HG02642 (cell line): ENCODE measurements at regions not wholly inside any gene's neighbourhood (a gene's known extent, or its start where the extent isn't known, plus 50 kb on each side); places are given as distances from the start of the nearest gene placed in this dataset.

ENCODE experiments used
- ATAC-seq: cut with Tn5 transposase; IDR thresholded peaks from one replicate; pipeline ENCODE4 v1.9.1; 2021; ENCODE audit warnings: mild to moderate bottlenecking; ENCODE audit not compliant: unreplicated experiment, poor library complexity

DNA sequence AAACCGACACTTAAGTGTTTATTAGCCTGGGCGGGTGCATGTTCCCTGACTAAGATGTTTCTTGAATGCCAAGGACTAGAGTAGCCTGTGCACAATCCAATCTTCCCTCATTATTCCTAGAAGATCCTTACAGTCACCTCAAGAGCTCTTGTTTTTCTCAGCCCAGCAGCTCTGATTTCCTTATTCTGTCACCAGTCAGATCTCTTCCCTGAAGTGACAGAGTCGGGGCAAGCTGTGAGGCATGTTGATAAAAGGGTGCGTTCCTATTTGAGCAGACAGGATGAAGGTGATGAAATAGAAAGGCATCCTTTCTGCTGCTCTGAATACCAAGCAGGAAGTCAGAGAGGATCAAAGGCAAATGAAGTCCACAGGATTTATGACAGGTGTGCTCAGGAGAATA is 125.6 kb upstream of the MCTP2 start:
- ATAC-seq: no peak

DNA sequence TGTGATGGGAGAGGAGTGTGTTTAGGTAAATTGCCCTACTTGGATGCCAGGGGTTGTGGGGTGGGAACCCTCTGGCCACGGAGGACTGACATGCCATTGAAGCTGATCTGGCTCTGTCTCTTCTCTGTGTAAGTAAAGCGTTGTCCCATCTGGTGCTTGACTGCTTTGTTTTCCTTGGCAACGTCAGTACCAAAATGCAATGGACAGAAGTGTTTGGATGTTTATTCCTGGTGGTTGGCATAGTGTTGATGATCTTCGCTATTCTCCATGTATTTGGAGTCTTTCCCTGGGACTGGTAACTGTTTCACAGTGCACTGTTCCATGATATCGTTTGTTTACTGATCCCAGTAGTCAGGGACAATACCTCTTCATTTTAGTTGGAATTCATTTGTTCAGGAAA is 130.5 kb upstream of the MCTP2 start:
- no peak for ATAC-seq

DNA sequence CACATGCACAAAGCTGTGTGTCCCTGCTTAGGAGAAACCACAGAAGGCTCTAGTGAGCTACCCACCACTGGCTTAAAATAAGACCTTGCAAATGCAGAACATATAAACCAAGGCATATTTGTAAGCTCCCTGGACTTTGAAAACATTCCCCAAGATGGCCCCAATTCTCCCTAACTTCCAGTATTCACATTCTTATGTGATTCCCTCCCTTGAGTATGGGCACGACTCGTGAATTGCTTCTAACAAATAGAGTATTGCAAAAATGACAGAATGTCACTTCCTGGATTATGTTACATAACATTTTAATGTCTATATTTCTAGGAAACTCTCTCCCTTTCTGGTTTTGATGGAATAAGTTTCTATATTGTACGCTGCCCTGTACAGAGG is 131.8 kb upstream of the MCTP2 start:
- no peak for ATAC-seq

DNA sequence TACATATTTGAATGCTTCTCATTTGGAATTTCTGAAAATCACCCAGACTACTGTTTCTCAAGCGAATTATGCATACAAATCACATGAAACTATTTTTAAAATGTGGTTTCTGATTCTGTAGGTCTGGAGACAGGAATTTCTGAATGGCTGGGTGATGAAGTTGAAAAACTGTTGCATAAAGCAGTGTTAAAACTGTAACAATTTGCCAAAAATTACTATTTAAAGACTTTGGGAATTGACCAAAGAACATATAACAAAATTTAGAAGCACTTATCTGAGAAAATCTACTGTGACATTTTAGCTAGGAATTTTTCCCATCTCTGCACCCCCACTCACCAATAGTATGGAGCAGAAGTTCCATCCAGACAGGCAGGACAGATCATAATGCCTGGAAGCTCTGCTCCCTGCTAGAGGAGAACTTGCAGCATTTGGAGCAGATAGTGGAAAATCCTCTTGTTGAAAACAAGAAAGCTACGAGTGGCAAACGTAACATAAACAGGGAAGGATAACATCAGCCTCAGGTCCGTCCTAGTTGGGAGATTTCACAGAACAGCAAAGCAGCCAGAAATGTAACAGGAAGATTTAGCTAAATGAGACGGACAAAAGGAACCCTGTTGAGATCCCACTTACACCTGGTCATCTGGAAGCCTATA is 132.3 kb upstream of the MCTP2 start:
- ATAC-seq: no peak

DNA sequence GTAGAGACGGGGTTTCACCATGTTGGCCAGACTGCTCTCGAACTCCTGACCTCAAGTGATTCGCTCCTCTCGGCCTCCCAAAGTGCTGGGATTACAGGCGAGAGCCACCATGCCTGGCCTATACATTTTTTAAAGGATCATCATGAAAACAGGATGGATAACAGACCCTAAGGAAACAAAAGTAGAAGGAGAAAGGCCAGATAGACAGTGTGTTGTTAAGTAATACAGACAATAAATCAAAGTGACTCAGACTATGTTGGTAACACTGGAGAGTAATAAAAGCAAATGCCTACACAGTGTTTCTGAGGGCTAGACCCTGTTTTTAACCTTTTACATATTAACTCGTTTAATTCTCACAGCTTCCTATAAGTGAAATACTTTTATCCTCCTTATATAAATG is 133.8 kb upstream of the MCTP2 start:
- no peak for ATAC-seq

DNA sequence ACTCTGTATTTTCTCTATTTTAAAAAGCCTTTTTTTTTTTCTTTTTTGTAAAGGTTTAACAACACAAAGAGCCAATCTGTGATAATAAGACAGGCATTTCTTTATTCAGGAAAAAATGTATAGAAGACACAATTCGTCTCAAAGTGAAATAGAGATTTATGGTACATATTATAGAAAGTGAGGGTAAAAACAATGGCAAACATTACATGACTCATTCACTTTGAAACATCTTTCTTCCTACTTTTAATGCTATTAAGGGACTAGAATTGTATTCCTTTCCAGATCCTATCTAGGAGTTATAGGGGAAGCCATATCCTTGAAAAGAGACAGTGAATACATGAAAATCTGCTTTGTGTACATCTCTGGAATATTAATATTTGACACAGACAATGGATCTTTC is 137.1 kb upstream of the MCTP2 start:
- ATAC-seq: no peak

DNA sequence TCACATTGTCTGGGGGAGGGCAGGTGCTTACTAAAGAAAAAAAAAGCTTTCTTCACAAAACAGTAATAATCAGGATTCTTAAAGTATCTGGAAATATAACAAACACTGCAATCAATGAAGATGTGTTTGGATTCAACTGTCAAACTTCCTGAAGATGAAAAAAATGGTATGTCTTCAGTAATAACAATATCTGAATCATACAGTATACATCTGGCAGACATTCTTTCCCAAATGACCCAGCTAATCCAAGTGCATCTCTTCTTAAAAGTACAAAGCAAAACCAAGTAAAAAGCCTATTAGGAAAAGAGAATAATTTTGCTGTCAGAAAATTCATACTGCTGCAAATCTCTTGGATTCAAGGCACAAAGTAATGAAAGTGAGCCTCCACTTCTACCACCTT is 145.0 kb upstream of the MCTP2 start:
- no peak for ATAC-seq

DNA sequence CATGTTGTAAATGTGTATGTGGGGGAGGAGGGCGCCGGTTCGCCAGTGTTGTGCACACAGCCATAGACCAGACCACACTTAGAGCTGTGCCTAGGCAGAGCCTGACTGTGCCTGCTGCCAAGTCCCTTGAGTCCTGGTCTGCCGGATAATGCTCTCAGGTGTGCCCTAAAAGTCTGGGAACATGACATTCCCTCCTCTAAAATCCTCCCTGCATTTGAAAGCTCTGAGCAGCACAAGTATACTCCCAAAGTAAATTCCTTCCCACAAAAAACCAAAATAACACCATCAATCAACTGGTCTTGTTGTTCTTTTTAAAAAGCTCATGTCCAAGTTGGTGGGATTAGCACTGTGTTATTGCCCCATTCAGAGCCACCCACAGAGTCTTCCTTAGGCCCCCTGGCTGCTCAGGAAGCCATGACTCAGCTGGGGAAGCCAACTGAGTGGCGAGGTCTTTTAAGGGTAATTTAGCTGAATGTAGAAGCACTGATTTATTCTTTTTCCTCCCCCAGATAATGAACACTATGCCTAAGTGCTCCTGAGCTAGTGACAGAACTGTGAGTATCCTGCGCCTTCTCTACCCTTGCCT is 147.8 kb upstream of the MCTP2 start:
- ATAC-seq: no peak

DNA sequence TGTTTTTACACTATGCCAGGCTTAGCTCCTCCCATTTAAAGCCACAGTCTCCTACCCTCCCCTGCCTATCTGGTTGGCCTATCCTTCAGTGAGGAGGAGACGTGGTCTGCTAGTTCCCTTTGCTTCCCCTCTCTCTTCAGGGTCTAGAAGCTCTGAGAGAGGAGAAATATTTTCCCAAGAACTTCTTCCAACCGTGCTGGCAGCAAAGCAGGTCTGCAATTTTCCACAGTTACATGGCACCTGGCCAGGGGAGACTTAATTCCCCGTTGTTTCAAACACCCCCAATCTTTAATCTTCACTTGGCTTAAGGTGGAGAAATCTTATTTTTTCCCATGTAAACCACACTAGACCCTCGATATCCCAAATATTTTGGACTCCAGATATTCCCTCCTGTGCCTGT is 149.5 kb upstream of the MCTP2 start:
- ATAC-seq: no peak

DNA sequence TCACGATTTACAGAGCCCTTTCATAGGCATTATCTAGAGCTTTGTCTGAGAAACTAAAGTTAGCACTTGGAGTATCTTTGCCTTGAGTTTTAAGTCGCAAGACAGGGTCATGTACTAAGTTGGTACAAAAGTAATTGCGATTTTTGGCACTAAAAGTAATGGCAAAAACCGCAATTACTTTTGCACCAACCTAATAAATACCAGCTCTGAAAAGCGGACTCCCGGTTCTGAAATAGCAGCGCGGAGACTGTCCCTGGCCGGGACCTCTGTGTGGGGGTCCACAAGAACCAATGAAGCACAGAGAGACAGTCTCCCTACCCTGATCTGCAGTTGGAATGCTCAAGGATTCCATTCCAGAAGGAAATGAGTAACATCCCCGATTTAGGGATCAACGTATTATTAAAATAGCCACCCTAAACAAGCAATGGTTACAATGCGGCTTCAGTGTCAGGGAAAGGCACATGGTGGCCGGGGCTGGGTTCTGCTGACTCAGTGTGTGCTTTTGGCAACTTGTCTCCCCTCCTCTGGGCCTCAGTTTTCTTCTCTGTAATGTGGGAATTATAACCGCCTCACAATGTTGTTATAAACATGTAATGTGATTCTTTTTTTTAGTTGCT is 150.3 kb upstream of the MCTP2 start:
- ATAC-seq: no peak

DNA sequence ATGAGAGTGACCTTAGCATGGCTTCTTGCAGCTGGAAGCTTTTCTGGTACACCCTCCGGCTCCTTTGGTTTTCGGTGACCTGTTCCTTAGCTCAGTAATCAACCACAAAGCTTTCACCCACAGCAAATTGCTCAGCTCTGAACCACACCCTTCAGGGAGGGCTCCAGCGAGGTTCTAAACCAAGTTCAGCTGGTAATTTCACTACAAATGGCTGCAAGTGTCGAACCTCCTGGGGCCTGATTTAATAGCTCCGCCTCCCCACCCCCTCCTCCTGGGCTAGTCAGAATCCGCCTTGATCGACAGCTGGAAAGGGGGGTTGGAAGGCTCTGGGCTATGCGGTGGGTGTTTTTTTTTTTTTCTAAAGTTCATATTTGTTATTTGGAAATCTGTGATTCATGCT is 150.9 kb upstream of the MCTP2 start:
- no peak for ATAC-seq

DNA sequence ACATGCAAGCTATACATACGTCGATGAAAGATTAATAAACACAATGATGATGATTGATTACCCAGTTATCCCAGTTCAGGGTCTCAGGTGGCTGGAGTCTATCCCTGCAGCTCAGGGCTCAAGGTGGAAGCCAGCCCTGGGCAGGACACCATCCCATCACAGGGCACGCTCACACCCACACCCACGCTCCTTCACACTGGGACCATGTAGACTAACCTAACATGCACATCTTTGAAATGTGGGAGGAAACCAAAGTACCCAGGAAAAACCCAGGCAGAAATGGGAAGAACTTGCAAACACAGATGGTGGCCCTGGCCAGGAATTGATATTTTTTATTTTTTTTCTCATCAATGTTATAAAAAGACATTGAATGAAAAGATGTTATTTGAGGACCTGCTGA is 151.4 kb upstream of the MCTP2 start:
- ATAC-seq: no peak

DNA sequence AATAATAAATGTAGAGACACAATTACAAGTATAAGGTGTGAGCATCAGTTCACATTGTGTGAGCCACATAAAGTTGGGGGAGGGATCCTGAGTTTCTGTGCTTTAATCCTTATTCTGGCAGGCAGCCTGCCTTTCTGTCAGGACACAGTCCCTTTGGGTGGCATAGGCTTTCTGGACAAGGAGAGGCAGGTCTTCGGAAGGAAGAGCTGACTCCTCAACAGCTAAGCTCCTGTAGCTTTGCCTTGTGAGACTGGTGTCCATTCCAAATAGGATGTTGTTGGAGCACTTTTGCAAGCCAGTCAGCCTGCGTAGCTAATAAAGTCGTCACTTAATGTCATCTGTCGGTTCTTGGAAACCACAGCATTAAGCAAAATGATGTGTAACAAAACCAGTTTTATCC is 151.9 kb upstream of the MCTP2 start:
- ATAC-seq: no peak

DNA sequence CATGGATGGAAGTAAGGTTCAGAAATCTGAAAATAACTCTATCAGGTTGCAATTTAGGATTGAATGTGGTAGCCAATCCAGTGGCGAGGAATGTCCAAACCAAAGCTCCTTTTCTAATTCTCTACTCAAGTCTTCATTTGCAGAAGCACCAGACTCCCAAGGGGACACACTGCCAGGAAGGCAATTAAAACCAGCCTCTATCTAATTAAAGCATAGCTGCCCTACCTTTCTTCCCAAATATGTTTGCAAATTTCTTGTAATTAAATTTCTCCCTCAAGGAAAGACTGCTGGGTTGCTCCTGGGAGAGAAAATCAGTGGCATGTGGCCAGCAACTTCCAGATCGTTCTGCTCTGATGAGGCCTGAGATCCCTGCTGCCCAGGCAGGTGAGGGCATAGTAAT is 153.4 kb upstream of the MCTP2 start:
- ATAC-seq: no peak

DNA sequence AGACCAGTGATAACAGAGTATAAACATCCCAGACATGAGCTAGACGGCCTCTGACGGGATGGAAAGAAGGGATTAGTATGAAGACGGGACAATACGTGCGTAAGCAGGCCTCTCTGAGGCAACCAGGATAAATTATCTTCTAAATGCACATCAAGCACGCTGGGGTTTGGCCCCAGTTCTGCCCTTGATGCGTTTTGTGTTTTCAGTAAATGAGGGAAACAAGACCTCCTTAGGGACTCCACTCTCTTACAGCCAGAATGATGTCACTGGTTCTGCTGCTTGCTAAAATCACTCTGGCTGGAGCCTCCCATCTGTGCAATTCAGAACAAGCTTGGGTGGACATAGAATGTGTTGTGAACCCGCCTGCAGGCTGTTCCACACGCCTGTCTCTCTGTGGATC is 156.0 kb upstream of the MCTP2 start:
- no peak for ATAC-seq

DNA sequence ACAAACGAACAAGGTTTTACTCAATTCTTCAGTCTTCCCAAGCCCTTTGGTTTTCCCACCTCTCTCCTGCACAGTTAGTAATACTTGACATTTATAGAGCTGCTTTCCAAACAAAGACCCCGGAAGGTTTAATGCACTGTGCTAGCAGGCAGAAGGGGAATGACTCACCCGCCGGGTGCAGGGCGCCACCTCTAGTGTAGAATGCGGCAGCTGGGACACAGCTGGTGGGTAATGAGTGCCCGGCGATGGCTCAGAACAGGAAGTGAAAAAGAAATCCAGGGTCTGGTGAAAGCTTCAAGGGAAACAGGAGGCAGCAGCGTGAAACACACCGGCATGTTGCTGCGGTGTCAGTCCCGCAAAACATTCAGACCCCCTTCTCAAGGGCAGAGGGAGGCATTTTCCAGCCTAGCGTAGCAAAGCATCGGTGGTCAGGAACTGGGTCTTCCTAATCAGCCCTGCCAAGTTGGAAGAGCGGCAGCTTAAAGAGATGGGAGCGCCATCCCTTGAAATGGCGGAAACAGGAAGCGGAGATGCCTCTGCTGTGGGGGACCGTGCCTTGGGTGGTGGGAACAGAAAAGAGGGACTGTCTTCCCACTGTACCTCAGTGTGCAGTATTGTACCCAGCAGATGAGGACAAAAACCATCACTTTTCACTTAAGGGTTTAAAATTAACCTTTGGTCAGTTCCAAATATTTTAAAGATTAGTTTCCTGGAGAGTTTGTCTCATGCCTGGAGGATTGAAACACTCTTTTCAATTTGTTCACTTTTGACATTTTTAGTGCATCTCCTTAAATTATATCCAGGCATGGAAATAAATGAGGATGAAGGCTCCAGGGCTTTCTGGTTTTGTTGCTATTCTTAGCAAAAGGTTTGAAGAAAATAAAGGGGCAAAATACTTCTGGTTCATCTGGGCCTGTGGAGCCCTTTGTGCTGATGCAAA is 160.7 kb upstream of the MCTP2 start:
- no peak for ATAC-seq

DNA sequence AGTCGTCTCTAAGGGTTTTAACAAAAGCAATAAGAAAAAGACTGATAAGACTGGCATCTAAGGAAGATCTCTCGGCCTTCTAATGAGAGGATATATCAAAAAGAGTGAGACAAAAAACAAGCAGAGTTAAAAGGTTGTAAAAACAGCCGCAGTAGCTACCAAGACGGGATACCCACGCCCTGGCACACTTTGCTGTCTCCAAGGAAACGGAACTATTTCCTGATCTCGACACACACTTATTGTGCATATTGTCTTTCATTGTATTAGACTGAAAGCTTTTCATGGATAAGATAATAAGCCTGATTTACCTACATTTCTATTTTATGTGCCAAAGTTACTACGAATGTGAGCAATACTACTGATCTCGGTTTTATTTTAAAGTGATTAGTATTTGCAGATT is 161.5 kb upstream of the MCTP2 start:
- no peak for ATAC-seq

DNA sequence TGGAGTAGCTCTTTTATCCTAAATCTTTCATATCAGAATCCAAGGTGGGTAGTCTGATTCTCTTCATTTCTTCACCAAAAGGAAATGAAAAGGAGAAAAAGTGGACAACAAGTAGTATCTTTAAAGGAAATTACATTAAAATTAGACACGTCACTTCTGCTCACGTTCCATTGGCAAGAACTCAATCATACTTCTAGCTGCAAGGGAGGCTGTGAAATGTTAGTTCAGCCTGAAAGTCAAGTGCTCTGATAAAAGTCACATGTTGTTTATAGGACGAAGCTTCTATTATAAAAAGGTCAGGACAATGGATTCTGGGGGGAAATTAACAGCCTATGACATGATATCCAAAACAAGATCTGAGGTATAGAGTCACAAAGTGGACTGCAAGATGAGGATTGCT is 164.6 kb upstream of the MCTP2 start:
- ATAC-seq: no peak

DNA sequence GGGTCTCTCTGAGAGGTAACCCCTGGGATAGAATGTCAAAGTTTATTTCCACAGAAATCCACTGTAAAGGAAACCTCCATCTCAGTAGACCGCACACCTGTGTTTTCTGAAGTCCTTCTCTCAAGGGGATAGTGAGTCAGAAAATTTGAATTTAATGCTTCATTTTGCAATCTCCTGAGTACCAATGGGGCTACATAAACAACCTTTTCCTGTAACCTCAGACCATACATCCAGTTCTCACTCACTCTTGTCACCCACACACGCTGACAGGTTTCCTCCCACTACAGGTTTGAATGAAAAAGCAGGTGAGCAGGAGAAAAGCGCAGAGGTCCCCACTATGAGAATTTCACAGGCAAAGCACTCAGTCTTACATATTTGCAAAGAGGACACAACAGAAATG is 165.3 kb upstream of the MCTP2 start:
- no peak for ATAC-seq

DNA sequence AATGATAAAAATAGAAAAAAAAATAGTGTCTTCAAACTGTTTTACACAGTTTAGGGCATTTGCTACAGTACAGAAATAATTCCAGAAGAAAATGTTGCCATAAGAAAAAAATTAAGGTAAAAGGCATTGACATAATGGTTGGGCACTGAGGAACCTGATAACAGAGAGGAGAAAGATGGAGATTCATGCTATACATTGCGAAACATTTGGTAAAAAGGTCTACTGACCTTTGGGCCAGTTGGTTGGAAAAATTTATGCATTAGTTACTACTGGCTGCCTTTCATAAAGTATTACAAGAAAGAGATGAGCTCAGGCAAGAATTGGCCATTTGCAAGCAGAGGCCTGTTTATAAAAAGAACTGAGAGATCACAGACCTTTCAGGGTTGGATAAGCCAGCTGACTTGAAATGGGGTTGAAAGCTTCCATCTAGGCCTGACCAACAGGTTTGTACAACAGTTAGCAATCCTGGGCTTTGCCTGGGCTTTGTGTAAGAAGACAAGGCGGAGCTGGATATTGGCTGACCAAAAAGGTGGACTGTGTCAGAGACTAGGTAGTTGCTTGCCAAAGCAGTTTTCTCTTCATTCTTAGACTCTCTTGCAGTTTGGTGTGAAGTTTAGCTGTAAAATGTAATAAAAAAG is 166.6 kb upstream of the MCTP2 start:
- ATAC-seq: no peak

DNA sequence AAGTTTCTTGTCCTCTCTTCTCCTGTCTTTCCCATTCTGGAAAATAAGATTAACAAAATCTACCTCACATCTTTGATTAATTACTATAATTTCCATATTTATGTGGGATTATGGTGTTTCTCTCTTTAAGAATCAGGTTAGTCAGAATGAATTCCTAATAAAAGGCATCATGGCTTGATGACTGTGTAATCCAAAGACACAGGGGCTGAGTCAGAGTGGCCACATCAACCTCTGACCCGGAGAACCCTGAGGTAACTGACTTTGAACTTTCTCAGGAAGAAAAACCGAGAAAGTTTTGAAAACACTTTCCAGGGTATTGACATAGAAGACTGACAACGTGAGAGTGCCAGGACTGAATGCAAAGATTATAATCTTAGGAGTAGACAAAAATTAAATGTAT is 170.3 kb upstream of the MCTP2 start:
- no peak for ATAC-seq
